HG03575 (cell line): ENCODE measurements at regions not wholly inside any gene's neighbourhood (a gene's known extent, or its start where the extent isn't known, plus 50 kb on each side); places are given as distances from the start of the nearest gene placed in this dataset.
"Not testable (repeated sequence)": the region's sequence is repeated elsewhere in the genome, so short reads cannot be mapped to it uniquely, and the experiment has no call there.

Source experiments
- ATAC-seq: cut with Tn5 transposase; IDR thresholded peaks from one replicate; pipeline ENCODE4 v1.9.1; 2021; ENCODE audit not compliant: unreplicated experiment, insufficient number of reproducible peaks, low FRiP score; ENCODE audit errors: extremely low read depth

DNA sequence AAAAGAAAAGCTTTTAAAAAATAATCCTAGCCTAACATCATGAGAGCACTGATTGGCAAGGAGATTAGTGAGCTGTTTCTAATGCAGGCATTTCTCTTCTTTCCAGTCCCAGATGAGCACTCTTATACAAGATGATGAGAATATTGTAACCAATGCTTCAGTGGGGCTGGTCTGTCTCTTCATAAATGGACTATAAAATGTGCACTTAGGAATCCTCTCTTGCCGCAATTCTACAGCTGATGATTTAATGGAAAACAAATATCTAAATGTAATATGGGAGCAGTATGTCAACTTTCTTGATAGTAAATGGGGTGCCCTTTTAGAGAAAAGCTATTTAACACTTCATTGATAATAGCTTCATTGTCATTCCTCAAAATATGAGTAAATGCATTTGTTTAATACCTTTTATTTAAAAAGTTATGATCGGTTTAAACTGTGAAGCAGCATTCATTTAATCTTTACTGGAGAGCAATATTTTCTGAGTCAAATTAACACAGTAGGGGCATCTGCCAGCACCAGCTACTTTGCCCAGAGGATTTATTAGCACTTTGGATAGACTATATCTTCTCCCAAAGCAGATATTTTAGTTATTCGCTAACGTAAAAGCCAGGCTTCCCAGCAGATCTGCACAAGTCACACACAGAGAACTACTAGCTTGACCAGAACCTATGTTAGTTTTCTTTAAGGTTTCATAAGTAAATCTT lies 985.9 kb downstream of the DIPK2A start:
- ATAC-seq, result no peak

DNA sequence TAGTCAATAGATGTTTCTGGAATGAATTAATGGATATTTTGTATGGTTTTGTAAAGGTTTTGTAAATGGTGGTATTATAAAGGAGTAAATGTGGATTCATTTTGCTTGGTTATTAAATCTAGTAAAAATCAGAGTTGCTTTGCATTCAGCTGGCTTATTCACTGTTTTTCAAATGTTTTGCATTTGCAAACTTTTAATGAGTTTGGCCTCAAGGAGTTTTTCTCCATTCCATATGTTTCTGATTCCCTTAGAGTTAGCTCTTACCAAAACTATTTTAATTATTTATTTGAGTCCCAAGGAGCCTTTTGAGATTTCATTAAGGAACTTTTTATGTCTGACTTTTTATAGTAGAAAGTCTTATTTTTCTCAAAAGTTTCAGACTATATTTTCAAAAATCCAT lies 992.2 kb downstream of the DIPK2A start:
- no peak for ATAC-seq

DNA sequence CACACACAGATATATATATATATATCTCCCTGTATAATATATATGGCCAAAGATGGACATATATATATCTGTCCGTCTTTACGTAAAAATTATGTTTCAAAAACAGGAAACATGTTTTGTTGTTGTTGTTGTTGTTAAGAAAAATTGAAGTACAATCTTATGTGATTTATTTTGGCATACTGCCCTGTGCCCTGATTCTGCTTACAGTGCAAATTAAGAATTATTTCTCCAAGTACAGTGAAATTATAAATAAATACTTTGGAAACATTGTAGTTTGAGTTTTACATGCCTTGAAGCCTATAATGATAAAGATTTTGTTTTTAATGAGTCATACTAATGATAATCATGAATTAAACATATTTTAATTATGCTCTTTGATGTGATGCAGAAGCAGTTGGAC lies 994.9 kb downstream of the DIPK2A start:
- ATAC-seq, result no peak

DNA sequence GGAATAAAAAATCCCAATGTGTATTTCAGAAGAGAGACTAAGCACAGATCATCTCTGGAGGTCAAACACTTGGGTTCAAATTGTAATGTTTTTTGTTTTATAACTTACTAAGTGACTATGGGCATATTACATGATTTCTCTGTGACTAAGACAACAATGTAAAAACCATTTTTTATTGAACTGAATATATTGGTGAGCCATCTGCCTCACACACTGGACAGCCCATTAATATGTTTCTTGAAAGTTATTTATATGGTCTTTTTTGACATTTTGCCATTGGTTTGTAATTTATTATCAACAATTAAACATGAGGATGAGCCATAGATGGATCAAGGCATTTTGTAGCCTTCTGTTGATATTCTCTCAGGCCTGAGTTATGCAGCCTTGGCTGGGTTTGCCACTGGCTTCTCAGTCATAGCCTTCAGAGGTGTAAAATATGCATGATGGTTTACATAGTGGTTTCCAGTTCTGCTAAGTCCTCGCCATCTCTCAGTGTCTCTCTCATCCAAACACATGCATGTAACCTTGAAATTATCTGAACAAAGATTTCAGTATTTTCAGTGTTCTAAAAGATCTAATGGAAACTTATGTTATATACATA lies 997.2 kb downstream of the DIPK2A start:
- ATAC-seq, result no peak

DNA sequence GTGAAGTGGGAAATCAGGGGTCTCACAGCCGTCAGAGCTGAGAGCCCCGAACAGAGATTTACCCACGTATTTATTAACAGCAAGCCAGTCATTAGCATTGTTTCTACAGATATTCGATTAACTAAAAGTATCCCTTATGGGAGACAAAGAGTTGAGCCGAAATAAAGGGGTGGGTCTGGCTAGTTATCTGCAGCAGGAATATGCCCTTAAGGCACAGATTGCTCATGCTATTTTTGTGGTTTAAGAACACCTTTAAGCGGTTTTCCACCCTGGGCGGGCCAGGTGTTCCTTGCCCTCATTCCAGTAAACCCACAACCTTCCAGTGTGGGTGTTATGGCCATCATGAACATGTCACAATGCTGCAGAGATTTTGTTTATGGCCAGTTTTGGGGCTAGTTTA lies 1012.9 kb downstream of the DIPK2A start:
- not testable (repeated sequence) for ATAC-seq

DNA sequence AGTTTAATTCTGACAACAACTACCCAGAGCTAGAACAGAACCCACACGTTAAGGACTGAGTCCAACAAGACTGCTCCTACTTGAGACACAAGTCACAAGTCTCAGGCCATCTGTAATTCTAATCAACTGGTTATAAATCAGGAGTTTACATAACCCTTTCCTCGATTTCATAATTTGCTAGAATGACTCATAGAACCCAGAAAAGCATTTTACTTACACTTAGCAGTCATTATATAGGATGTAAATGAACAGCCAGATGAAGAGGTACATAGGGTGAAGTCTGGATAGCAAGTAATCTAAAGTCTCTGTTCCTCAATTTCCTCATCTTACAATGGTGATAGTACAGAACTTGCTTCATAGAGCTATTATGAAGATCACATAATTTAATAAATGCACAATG lies 1018.2 kb downstream of the DIPK2A start:
- ATAC-seq, result no peak

DNA sequence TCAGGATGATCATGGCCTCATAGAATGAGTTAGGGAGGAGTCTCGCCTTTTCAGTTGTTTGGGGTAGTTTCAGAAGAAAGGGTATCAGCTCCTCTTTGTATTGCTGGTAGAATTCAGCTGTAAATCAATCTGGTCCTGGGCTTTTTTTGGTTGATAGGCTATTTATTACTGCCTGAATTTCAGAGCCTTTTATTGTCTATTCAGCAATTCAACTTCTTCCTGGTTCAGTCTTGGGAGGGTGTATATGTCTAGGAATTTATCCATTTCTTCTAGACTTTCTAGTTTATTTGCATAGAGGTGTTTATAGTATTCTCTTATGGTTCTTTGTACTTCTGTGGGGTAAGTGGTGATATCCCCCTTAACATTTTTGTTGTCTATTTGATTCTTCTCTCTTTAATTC lies 1024.2 kb downstream of the DIPK2A start:
- no peak for ATAC-seq

DNA sequence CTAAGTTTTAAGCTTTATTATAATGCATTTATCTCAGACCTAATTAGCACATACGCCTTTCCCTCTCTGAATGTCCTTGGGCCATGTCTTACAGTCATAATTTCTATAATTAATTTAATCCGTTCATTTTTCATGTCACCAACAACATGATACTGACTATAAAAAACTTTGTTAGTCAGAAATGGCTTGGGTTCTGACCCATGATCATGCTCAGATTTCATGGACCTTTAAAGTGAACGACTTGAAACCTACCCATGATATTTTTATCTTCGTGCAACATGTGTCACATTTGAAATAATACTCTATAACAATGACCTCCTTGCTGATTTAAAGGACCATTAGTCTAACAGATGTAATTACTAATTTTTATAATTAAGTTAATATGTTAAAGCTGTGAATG lies 1033.8 kb downstream of the DIPK2A start:
- no peak for ATAC-seq

DNA sequence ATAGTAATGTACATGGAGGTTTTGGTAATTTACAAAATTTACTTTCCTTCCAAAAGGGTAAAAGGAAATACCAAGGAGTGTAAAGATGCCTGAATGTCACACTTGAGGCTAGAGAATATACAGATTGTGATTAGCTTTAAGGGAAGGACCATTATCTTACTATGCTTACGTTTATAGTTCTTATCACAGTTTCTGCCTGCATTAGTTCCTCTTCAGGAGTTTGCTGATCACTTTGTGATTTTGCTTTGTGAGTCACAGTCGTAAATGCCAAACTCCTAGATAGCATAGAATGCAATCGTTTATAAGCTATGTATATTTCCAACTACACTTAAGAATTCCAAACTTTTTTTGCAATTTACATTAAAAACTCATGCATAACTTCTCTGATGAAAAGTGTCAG lies 1034.6 kb downstream of the DIPK2A start:
- no peak for ATAC-seq

DNA sequence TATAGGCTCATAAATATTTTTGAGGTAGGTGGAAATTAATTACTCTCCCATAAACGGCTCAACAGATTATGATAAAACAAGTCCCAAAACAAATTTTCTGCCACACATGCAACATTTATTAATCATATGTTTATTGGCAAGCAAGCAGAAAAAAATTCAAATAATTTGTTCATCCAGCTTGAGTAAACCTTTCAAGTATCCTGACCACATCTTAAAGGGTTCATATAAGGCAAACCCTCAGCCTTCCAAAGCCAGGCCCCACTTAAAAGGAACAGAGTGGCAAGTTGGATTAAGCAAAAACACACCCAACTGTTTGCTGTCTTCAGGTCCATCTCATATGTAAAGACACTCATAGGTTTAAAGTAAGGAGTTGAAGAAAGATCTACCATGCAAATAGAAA lies 1042.3 kb downstream of the DIPK2A start:
- no peak for ATAC-seq

DNA sequence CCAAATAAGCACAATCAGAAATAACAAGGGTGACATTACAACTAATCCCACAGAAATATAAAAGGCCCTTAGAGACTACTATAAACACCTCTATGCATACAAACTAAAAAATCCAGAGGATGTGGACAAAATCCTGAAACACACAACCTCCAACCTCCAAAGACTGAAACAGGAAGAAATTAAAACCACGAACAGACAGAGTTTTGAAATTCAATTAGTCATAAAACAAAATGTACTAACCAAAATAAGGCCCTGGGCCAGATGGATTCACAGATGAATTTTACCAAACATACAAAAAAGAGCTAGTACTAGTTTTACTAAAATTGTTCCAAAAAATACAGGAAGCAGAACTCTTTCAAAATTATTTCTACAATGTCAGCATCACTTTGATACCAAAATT lies 1043.6 kb downstream of the DIPK2A start:
- no peak for ATAC-seq

DNA sequence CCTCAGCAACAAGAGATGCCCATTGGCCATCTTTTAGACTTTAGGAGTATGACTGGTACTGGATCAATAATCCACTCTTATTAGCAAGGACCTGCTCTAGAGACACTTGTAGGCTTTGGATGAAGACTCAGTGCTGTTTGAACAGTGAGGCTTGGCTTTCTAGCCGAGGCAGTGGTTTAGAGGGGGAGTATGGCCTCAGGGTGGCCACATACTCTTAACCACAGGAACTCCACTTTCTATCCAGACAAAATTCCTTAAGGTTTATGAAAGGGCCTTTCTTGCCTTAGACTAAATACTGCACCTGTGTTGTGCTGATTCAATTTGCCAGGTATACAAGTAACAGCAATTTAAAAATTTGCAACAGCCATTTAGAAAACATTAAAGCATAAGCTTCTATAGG lies 1046.3 kb downstream of the DIPK2A start:
- no peak for ATAC-seq

DNA sequence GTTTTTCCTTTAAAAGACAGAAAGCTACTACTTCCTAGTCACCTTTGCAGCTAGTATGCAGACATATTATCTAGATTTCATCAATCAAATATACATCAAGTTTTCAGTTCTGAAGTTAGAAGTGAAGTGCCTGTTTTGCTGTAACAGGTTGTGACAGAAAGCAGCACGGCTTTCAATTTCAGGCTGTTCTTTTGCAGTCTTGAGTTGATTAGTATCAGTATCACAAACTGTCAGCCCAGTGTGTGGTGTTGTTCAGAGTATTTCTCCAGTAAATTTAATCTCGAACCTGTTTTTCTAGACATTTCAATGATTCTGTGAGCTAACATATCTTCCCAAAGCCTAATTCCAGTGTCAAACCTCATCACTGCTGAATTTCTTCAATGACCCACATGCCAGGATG lies 1050.8 kb downstream of the DIPK2A start:
- no peak for ATAC-seq

DNA sequence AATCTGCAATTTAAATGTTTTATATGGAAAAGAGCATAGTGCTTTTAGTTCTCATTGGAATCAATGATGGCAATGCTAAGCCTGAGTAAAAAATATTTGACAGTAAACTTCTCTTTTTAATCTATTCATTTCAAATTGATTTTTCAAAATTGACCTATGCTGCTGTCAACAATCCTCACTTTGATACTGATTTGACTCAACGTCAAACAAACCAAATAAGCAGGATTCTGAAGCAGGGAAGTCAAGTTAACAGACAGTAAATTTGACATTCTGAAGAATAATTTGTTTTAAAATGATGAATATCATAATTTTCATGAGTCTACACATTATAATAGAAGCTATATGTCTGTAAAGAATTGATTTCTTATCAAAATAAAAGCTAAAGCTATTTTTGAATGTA lies 1053.1 kb downstream of the DIPK2A start:
- no peak for ATAC-seq

DNA sequence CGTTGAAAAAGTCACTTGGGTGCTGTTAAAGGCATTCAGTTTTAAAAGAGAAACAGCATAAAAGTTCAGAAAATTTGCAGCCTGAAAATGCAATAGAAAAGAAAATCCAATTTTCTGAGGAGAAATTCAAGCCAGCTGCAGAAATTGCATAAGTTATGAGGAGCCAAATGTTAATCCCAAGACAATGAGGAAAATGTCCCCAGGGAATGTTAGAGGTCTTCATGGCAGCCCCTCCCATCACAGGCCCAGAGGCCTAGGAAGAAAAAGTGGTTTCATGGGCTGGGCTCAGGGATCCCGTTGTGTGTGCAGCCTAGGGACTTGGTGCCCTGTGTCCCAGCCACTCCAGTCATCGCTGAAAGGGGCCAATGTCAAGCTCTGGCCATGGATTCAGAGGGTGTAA lies 1055.6 kb downstream of the DIPK2A start:
- not testable (repeated sequence) for ATAC-seq

DNA sequence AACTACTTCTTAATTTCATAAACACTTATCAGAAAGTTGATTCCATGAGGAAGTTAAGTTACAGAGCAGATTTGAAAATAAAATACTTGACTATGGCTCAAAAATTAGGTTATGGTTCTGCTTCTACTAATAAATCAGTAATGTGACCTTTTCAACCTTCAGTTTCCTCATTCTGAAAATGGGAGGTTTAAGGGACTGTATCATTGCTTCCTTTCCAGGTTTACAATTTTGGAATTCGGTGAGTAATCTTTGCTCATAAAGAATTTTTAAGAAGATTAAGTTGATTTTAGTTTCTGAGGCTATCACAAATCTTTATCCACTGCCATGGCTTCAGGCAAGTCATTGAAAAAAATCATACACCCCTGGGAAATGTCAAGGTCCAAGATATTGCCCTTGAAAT lies 1061.2 kb downstream of the DIPK2A start:
- ATAC-seq, result no peak

DNA sequence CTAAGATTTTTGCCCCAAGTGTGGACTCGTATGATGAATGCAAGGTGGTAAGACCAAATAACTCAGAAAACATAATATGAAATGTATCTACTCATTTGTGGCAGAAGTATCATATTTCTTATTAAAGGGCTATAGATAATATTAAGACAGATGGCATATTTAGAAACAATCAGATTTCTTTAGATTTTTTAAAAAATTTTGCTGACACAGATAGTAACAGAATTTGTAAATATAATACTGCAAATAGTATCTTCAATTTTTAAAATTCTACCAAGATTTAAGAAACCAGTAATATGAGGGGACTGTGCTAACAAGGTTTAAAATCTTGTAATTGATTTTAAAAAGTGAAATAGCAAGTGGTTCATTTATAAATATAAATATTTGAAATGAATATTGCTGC lies 1064.1 kb downstream of the DIPK2A start:
- no peak for ATAC-seq

DNA sequence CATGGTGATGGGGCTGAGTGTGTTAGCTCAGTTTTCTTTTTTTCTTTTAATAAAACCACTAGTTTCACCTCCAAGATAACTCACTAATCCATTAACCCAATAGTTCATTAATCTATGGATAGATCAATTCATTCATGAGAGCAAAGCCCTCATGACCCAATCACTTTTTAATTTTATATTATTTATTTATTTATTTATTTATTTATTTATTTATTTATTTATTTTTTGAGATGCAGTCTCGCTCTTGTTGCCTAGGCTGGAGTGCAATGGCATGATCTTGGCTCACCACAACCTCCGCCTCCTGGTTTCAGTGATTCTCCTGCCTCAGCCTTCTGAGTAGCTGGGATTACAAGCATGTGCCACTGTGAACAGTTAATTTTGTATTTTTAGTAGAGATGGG lies 1082.4 kb downstream of the DIPK2A start:
- ATAC-seq, result not testable (repeated sequence)

DNA sequence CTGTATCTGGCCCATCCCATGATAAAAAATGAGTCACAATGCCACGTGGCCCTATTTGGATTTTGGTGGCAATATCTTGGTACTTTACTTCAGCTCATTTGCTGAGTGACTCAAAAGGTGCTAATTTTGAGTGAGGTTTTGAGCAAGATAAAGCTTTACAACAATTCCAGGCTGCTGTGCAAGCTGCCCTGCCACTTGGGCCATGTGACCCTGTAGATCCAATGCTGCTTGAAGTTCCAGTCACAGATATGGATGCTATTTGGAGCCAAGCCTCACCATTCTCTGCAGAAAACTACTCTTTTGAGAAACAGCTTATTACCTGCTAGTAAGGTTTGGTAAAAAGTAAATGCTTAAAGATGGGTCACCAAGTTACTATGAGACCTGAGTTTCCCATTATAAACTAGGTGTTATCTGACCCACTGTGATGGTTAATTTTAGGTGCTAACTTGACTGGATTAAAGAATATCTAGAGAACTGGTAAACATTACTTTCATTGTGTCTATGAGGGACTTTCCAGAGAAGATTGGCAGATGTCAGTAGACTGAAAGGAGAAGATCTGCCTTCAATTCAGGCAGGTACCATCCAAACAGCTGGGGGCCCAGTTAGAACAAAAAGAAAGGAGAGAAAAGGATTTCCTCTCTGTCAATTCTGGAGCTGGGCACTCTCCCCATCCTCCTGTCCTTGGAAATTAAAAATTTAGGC lies 1083.9 kb downstream of the DIPK2A start:
- no peak for ATAC-seq

DNA sequence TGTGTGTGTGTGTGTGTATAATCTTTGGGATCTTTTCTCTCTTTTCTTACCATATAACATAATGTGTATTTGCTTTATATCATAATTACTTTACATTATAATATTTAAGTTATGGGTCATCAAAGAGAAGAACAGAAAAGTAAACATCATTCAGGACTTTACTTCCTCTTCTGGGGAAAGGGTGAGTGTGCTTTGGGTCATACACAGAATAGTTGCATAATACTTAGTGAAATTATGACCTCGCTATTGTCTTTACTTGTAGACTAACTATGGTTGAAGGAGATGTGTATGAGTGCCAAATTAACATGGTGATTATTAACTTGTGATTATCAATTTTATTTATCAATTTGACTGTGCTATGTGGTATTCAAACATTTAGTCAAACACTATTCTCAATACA lies 1086.9 kb downstream of the DIPK2A start:
- no peak for ATAC-seq
